Tibial artery (tissue), 4 donors: ENCODE measurements at regions not wholly inside any gene's neighbourhood (a gene's known extent, or its start where the extent isn't known, plus 50 kb on each side); places are given as distances from the start of the nearest gene placed in this dataset.

ENCODE experiments used
- DNase-seq, 2 donors: peaks; one replicate each; pipeline ENCODE4 v3.0.0-alpha.2; 2019
- H3K27ac ChIP-seq, 2 donors: fragments of 200-600 bp; sonication (generic) in 1 of 2; 1 replicate in 1 of 2; 2 replicates in 1 of 2; pipeline ENCODE4 v1.5.1; 2018 to 2019; ENCODE audit warnings: mild to moderate bottlenecking in 1 of 2
- H3K27me3 ChIP-seq, 2 donors: fragments of 200-600 bp; sonication (generic) in 1 of 2; one replicate each; pipeline versions ENCODE4 v1.5.1 to v1.6.0; 2016 to 2019
- H3K36me3 ChIP-seq, 3 donors: fragments of 200-600 bp; sonication (generic) in 2 of 3; one replicate each; pipeline ENCODE4 v1.5.1; 2016 to 2019; ENCODE audit warnings: mild to moderate bottlenecking in 2 of 3
- H3K4me1 ChIP-seq, 4 donors: fragments of 200-600 bp; sonication (generic) in 2 of 4; 1 replicate in 3 of 4; 2 replicates in 1 of 4; pipeline ENCODE4 v1.5.1; 2016 to 2019
- H3K4me3 ChIP-seq, 2 donors: fragments of 200-600 bp; sonication (generic) in 1 of 2; 1 replicate in 1 of 2; 2 replicates in 1 of 2; pipeline ENCODE4 v1.5.1; 2018 to 2019; ENCODE audit warnings: mild to moderate bottlenecking in 2 of 2
- H3K9me3 ChIP-seq, 3 donors: fragments of 200-600 bp; sonication (generic) in 1 of 3; one replicate each; pipeline ENCODE4 v1.5.1; 2016 to 2019
- intact Hi-C: fragments of 100-400 bp; cut with DNase I; formaldehyde crosslinking; loops from one replicate; pipeline ENCODE4 v1.15.0; 2023; ENCODE audit warnings: low total_unique reads
- TF ChIP-seq, protein P1 (sequence below), 2 experiments: fragments of 200-600 bp in 1 of 2; fragments of 450-650 bp in 1 of 2; IDR thresholded peaks; one replicate each; pipeline ENCODE4 v1.5.1; 2017 to 2019; ENCODE audit warnings: antibody characterized with exemption in 2 of 2, mild to moderate bottlenecking in 1 of 2, moderate library complexity in 1 of 2

DNA sequence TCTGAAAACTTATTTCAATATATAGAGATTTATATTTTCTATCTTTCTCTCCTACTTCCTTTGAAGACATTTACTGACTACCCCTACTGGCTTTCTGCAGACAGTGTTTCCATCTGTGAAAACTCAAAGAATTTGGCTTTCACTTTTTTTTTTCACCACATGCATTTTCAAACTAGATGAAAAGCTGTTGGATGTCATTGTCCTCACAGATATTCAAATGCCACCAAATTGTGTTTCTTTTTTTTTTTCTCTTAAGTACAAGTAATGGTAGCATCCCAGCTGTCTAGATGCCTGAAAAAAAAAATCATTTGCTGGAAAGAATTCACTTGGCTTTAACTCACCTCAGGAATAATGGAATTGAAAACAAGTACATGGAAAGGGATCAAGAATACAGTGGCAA, 2258.6 kb upstream of the ACO1 start:
- DNase-seq = no peak
- Histone ChIP-seq H3K4me3 (no peak overlapping the region), H3K36me3 (no peaks in the 10 kb centered on the region), H3K27ac (no peak overlapping the region), H3K4me1 (no peaks in the 10 kb centered on the region), H3K9me3 (no peaks in the 10 kb centered on the region), H3K27me3 (no peaks in the 10 kb centered on the region)
- TF ChIP-seq, protein P1, sequence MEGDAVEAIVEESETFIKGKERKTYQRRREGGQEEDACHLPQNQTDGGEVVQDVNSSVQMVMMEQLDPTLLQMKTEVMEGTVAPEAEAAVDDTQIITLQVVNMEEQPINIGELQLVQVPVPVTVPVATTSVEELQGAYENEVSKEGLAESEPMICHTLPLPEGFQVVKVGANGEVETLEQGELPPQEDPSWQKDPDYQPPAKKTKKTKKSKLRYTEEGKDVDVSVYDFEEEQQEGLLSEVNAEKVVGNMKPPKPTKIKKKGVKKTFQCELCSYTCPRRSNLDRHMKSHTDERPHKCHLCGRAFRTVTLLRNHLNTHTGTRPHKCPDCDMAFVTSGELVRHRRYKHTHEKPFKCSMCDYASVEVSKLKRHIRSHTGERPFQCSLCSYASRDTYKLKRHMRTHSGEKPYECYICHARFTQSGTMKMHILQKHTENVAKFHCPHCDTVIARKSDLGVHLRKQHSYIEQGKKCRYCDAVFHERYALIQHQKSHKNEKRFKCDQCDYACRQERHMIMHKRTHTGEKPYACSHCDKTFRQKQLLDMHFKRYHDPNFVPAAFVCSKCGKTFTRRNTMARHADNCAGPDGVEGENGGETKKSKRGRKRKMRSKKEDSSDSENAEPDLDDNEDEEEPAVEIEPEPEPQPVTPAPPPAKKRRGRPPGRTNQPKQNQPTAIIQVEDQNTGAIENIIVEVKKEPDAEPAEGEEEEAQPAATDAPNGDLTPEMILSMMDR (IDR thresholded peaks at IDR 0.05) = no peak
- intact Hi-C loops = no loop called here

DNA sequence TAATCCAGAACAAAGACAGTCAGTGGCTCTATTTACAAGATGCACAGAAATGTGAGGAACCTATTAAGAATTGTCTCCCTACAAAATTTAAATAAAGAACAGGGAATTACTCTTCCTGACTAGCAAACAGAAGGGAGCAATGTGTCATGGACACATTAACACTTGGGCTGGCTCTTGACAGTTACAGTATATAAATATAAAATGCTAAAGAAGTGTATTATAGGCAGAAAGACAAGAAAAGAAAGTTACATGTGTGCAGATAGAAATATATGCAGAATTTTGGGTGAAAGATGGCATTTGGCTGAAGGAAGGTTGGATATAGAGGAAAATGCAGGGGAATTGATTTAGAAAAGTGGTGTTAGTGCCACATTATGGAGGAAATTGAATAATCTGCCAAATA, 2257.1 kb upstream of the ACO1 start:
- DNase-seq = no peak
- TF ChIP-seq, protein P1 (IDR thresholded peaks at IDR 0.05) = no peak
- intact Hi-C loops = no loop called here
- Histone ChIP-seq H3K27ac (no peak overlapping the region), H3K9me3 (no peaks in the 10 kb centered on the region), H3K36me3 (no peaks in the 10 kb centered on the region), H3K27me3 (no peaks in the 10 kb centered on the region), H3K4me3 (no peak overlapping the region), H3K4me1 (no peaks in the 10 kb centered on the region)

DNA sequence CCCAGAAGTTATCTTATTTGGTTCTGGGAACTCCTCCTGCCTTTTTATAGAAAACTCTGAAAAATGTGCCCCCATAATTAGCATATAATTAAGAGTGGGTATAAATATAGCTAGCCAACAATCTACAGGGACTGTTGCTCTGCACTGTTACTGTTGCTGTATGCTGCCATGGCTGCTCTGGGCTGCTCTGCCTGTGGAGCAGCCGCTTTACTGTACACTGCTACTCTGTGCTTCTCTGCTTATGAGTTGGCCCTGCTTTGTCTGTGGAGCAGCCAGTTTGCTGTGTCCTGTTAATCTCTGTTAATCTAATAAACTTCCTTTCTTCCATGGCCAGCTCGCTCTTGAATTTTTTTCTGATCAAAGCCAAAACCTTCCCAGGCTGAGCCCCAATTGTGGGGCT, 2244.0 kb upstream of the ACO1 start:
- H3K4me3 ChIP-seq = no peak overlapping the region
- no peak for DNase-seq
- no peaks in the 10 kb centered on the region for H3K9me3 ChIP-seq
- intact Hi-C loops = no loop called here
- H3K27ac ChIP-seq = no peak overlapping the region
- H3K4me1 ChIP-seq = no peaks in the 10 kb centered on the region
- H3K36me3 ChIP-seq = no peaks in the 10 kb centered on the region
- no peaks in the 10 kb centered on the region for H3K27me3 ChIP-seq
- TF ChIP-seq, protein P1 (IDR thresholded peaks at IDR 0.05) = no peak

DNA sequence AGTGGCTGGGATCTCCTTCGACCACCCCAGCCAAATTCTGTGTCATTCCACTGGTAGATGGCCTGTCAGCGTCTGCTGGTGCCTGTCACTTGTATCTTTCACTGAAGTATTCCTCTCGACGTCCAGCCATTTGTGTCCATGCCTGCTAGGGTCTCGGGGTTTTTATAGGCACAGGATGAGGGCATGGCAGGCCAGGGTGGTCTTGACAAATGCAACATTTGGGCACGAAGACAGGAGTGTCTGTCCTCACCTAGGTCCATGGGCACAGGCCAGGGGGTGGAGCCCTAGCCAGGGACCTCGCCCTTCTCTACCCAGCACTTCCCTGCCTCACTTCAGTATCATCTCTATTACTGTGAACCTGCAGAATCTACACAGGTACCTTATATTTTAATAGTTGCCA, 2223.9 kb upstream of the ACO1 start:
- no peaks in the 10 kb centered on the region for H3K27me3 ChIP-seq
- H3K4me3 ChIP-seq = no peak overlapping the region
- TF ChIP-seq, protein P1 (IDR thresholded peaks at IDR 0.05) = no peak
- intact Hi-C loops = no loop called here
- no peak overlapping the region for H3K27ac ChIP-seq
- H3K9me3 ChIP-seq = no peaks in the 10 kb centered on the region
- H3K36me3 ChIP-seq = no peaks in the 10 kb centered on the region
- DNase-seq = no peak
- H3K4me1 ChIP-seq = no peaks in the 10 kb centered on the region

DNA sequence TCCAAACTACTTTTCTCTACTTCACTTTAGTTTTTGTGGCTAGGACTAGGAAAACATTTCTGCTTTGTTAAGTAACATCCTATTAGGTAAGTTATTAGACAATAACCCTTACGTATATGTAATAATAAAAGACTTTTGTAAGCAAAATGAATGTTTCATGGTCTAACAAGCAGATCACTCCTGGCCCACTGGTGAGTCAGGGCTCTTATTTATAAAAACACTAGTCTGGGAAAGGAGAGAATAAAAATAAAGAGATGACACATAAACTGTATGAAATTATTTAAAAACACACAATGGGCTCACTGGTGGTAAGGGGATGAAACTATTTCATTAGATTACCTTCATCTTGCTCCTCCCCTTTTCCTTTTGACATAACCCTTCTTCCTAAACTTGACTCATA, 2212.2 kb upstream of the ACO1 start:
- no peak for DNase-seq
- Histone ChIP-seq H3K4me1 (no peaks in the 10 kb centered on the region), H3K27me3 (no peaks in the 10 kb centered on the region), H3K9me3 (no peaks in the 10 kb centered on the region), H3K27ac (no peak overlapping the region), H3K36me3 (no peaks in the 10 kb centered on the region), H3K4me3 (no peak overlapping the region)
- intact Hi-C loops = no loop called here
- TF ChIP-seq, protein P1 (IDR thresholded peaks at IDR 0.05) = no peak

DNA sequence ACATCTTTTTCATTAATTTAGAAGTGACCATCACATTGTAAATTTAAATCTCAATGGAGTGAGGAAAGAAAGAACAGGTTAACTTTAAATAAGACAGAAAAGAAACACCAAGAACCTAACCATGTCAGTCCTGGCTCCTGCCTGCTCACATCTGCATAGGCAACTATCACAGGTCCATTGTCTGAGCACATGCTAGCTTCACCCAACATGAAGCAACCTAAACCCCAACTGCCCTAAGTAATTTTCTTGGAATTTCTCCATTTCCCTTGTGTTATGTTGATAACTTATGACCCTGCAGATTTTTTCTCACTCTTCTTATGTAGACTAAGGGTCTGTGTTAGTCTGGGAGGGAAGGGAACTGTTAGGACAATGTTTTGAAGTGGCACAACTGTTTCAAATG, 2205.8 kb upstream of the ACO1 start:
- H3K36me3 ChIP-seq = no peaks in the 10 kb centered on the region

More for the DNA sequence above, 2205.8 kb upstream of the ACO1 start:
- H3K9me3 ChIP-seq = no peaks in the 10 kb centered on the region
- H3K27me3 ChIP-seq = no peaks in the 10 kb centered on the region
- no peak for DNase-seq
- intact Hi-C loops = no loop called here
- H3K27ac ChIP-seq = no peak overlapping the region
- no peaks in the 10 kb centered on the region for H3K4me1 ChIP-seq
- no peak overlapping the region for H3K4me3 ChIP-seq
- TF ChIP-seq, protein P1 (IDR thresholded peaks at IDR 0.05) = no peak
